ENCODE measurements at regions not wholly inside any gene's neighbourhood (a gene's known extent, or its start where the extent isn't known, plus 50 kb on each side); places are given as distances from the start of the nearest gene placed in this dataset.

DNA sequence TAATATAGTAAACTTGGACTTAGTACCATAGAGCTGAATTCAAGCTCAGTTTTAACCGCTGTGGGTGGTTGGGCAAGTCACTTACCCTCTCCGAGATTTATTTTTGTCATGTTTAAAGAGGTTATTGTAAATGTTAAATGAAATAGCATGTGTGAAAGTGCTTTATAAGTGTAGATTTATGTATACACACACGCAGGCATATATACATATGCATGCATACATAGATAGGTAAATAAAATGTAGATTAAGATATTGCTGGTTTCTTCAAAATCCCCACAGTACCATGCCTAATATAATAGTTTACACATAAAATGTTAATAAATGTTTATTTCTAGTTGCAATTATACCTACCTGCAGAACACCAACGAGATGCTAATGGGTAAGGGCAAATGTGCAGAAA is 164.5 kb upstream of the EGFLAM start:
- TF ChIP-seq, protein P1, sequence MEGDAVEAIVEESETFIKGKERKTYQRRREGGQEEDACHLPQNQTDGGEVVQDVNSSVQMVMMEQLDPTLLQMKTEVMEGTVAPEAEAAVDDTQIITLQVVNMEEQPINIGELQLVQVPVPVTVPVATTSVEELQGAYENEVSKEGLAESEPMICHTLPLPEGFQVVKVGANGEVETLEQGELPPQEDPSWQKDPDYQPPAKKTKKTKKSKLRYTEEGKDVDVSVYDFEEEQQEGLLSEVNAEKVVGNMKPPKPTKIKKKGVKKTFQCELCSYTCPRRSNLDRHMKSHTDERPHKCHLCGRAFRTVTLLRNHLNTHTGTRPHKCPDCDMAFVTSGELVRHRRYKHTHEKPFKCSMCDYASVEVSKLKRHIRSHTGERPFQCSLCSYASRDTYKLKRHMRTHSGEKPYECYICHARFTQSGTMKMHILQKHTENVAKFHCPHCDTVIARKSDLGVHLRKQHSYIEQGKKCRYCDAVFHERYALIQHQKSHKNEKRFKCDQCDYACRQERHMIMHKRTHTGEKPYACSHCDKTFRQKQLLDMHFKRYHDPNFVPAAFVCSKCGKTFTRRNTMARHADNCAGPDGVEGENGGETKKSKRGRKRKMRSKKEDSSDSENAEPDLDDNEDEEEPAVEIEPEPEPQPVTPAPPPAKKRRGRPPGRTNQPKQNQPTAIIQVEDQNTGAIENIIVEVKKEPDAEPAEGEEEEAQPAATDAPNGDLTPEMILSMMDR (conservative IDR thresholded peaks at IDR 0.05; ENCODE audit: low read depth, low read length), result no peak
- no peak for TF ChIP-seq EZH2 (IDR thresholded peaks at IDR 0.05; ENCODE audit: borderline replicate concordance, low read depth, low read length, poor library complexity, severe bottlenecking)
